OCI-LY3 (cell line): ENCODE measurements at regions not wholly inside any gene's neighbourhood (a gene's known extent, or its start where the extent isn't known, plus 50 kb on each side); places are given as distances from the start of the nearest gene placed in this dataset.
"Not testable (repeated sequence)": the region's sequence is repeated elsewhere in the genome, so short reads cannot be mapped to it uniquely, and the experiment has no call there.

Experiments used
- H2AFZ ChIP-seq: fragments of 200-600, 300-600 bp; shearing (Covaris generic); 2 replicates; pipeline ENCODE4 v1.6.0; 2014; ENCODE audit warnings: antibody characterized with exemption, low read depth, low read length
- H3K27ac ChIP-seq: fragments of 200-600, 300-600 bp; sonication (generic); 2 replicates; pipeline ENCODE4 v1.5.1; 2014; ENCODE audit warnings: mild to moderate bottlenecking, low read length, moderate library complexity, mixed read lengths
- H3K27me3 ChIP-seq: fragments of 200-600, 300-600 bp; sonication (generic); 2 replicates; pipeline ENCODE4 v1.6.1; 2014; ENCODE audit warnings: low read depth, low read length, mixed read lengths
- H3K36me3 ChIP-seq: fragments of 200-600, 300-600 bp; sonication (generic); replicated peaks from 2 replicates; pipeline ENCODE3; 2014; ENCODE audit warnings: low read depth, low read length, mixed read lengths
- H3K4me1 ChIP-seq: fragments of 300-600, 200-600 bp; sonication (generic); 2 replicates; pipeline ENCODE4 v1.6.1; 2014; ENCODE audit warnings: low read length, mixed read lengths
- H3K4me2 ChIP-seq: fragments of 200-600, 300-600 bp; sonication (generic); 2 replicates; pipeline ENCODE4 v1.6.1; 2014; ENCODE audit warnings: low read length, mixed read lengths
- H3K4me3 ChIP-seq: fragments of 300-600, 200-600 bp; sonication (generic); 2 replicates; pipeline ENCODE4 v1.5.1; 2014; ENCODE audit warnings: antibody characterized with exemption, mild to moderate bottlenecking, low read length, moderate library complexity
- H3K79me2 ChIP-seq: fragments of 300-600, 200-600 bp; shearing (Covaris generic); 2 replicates; pipeline ENCODE4 v1.6.1; 2014; ENCODE audit warnings: mild to moderate bottlenecking, low read length, mixed read lengths
- H3K9ac ChIP-seq: fragments of 300-600, 200-600 bp; shearing (Covaris generic); 2 replicates; pipeline ENCODE4 v1.6.0; 2014; ENCODE audit warnings: mild to moderate bottlenecking, low read length, moderate library complexity
- H3K9me3 ChIP-seq: fragments of 200-600, 300-600 bp; shearing (Covaris generic); 2 replicates; pipeline ENCODE4 v1.6.1; 2014; ENCODE audit warnings: low read length, mixed read lengths; ENCODE audit not compliant: insufficient read depth
- H4K20me1 ChIP-seq: fragments of 200-600, 300-600 bp; sonication (generic); 2 replicates; pipeline ENCODE4 v1.6.1; 2016; ENCODE audit warnings: low read length, mixed read lengths; ENCODE audit not compliant: insufficient read depth
- CTCF ChIP-seq: fragments of 200-600, 300-600 bp; sonication (generic); IDR thresholded peaks from 2 replicates; pipeline ENCODE4 v1.5.1; 2014; ENCODE audit warnings: antibody characterized with exemption, low read length, low read depth
- EZH2phosphoT487 ChIP-seq: fragments of 200-600 bp; shearing (Covaris generic); IDR thresholded peaks from 2 replicates; pipeline ENCODE4 v1.6.1; 2018; ENCODE audit warnings: antibody characterized with exemption, mixed run types, low read depth

- TF ChIP-seq EZH2phosphoT487 (no peak), CTCF (no peak)
- H3K27me3 ChIP-seq = peaks cover 5% of the 10 kb centered on the region; the same call in 1 of the 2 replicates
- peaks cover 10% of the 10 kb centered on the region for H3K9me3 ChIP-seq
- H3K4me1 ChIP-seq = peaks cover 16% of the 10 kb centered on the region
- no peaks in the 10 kb centered on the region for H4K20me1 ChIP-seq
- no peak overlapping the region for H3K4me3 ChIP-seq
- peaks cover 6% of the 10 kb centered on the region for H3K36me3 ChIP-seq
- H3K27ac ChIP-seq = no peak overlapping the region
- no peaks in the 10 kb centered on the region for H3K79me2 ChIP-seq
- no peak overlapping the region for H3K4me2 ChIP-seq
- no peak overlapping the region for H3K9ac ChIP-seq
- H2AFZ ChIP-seq = no peak overlapping the region
These were observed 141.5 kb upstream of the RFLNA start for GRCh38 chr12:124153392-124153791.

GRCh38 chr12:124157406-124157805, 137.5 kb upstream of the RFLNA start:
- H3K9me3 ChIP-seq = peaks cover 10% of the 10 kb centered on the region
- no peak overlapping the region for H2AFZ ChIP-seq
- H3K4me2 ChIP-seq = no peak overlapping the region
- peaks cover 16% of the 10 kb centered on the region for H3K4me1 ChIP-seq
- no peaks in the 10 kb centered on the region for H4K20me1 ChIP-seq
- TF ChIP-seq CTCF (no peak), EZH2phosphoT487 (no peak)
- H3K27ac ChIP-seq = no peak overlapping the region
- peaks cover 6% of the 10 kb centered on the region for H3K36me3 ChIP-seq
- peaks cover 5% of the 10 kb centered on the region; the same call in 1 of the 2 replicates for H3K27me3 ChIP-seq
- no peaks in the 10 kb centered on the region for H3K79me2 ChIP-seq
- no peak overlapping the region for H3K4me3 ChIP-seq
- H3K9ac ChIP-seq = no peak overlapping the region

DNA sequence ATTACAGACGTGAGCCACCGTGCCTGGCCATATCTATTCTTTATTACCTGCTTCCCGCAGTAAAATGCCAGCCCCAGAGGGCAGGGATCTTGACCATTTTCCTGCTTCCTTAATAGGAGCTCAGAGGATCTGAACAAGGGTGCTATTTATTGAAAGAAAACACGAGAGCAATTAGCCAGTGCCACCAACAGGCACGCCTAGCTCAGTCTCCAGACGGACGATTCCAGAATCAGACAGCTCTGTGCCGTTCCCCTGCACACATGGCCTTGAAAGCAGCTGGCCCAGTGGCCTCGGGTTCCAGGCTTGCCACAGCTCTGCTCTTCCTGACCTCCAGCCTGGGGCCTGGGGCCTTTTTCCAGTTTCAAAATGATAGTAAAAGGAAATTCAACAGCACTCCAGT, 135.2 kb upstream of the RFLNA start:
- TF ChIP-seq CTCF (no peak), EZH2phosphoT487 (no peak)
- peaks cover 5% of the 10 kb centered on the region; the same call in 1 of the 2 replicates for H3K27me3 ChIP-seq
- no peak overlapping the region for H3K27ac ChIP-seq
- H3K4me3 ChIP-seq = no peak overlapping the region
- H3K9ac ChIP-seq = no peak overlapping the region
- H2AFZ ChIP-seq = no peak overlapping the region
- peaks cover 3% of the 10 kb centered on the region; the same call in 1 of the 2 replicates for H3K9me3 ChIP-seq
- no peaks in the 10 kb centered on the region for H4K20me1 ChIP-seq
- no peaks in the 10 kb centered on the region for H3K79me2 ChIP-seq
- peaks cover 8% of the 10 kb centered on the region for H3K4me1 ChIP-seq
- H3K4me2 ChIP-seq = no peak overlapping the region
- H3K36me3 ChIP-seq = peaks cover 3% of the 10 kb centered on the region

DNA sequence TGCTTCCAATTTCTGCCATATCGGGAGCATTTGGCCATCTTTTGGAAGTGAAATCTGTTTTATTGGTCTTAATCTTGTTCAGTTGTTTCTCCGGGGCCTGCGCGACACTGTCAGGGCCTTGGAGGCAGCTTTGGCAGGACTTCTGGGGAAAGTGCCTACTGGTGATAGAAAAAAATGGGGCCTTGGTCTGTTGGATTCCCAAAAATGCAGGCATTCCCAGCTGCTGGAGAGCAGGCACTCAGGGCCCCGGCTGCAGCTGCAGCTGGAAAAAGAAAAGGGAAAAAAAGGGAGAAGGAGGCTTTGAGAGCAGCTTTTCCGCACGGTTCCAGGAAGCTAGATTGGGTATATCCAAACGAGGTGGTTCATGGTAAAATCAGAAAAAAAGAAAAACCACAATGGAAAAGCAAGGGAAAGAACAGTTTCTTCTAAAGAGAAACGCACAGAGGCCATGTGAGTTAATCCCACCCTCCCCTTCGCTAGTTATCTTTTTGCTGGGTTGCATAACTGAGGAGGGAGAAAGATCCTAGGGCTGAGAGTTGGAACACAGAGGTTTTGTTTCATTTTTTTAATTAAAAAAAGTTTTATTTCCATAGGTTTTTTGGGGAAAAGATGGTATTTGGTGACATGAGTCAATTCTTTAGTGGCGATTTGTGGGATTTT, 134.7 kb upstream of the RFLNA start:
- H3K4me2 ChIP-seq = no peak overlapping the region
- no peaks in the 10 kb centered on the region for H3K79me2 ChIP-seq
- H4K20me1 ChIP-seq = no peaks in the 10 kb centered on the region
- no peak overlapping the region for H2AFZ ChIP-seq
- no peak overlapping the region for H3K9ac ChIP-seq
- TF ChIP-seq CTCF = no peak
- no peak for TF ChIP-seq EZH2phosphoT487
- peaks cover 5% of the 10 kb centered on the region; the same call in 1 of the 2 replicates for H3K27me3 ChIP-seq
- peaks cover 8% of the 10 kb centered on the region for H3K4me1 ChIP-seq
- no peaks in the 10 kb centered on the region for H3K36me3 ChIP-seq
- H3K9me3 ChIP-seq = no peaks in the 10 kb centered on the region
- no peak overlapping the region for H3K4me3 ChIP-seq
- no peak overlapping the region for H3K27ac ChIP-seq

DNA sequence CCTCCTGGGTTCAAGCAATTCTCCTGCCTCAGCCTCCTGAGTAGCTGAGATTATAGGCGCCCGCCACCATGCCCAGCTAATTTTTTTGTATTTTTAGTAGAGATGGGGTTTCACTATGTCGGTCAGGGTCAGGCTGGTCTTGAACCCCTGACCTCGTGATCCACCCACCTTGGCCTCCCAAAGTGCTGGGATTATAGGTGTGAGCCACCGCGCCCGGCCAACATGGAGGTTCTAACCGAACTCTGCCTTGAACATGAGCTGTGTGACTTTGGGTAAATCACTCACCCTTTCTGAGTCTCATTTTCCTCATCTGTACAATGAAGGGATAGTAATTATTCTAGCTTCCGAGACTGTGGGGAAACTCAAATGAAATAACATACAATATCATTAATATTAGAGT, 133.5 kb upstream of the RFLNA start:
- not testable (repeated sequence) for H3K27me3 ChIP-seq, H3K79me2 ChIP-seq, H3K9ac ChIP-seq, H4K20me1 ChIP-seq, H2AFZ ChIP-seq, H3K36me3 ChIP-seq, H3K4me2 ChIP-seq, H3K4me3 ChIP-seq, H3K4me1 ChIP-seq, H3K27ac ChIP-seq, H3K9me3 ChIP-seq
